IPS-20b (cell line): ENCODE measurements at regions not wholly inside any gene's neighbourhood (a gene's known extent, or its start where the extent isn't known, plus 50 kb on each side); places are given as distances from the start of the nearest gene placed in this dataset.

ENCODE experiments used
- H3K27ac ChIP-seq: one replicate; pipeline ENCODE4 v1.5.1; 2013; ENCODE audit warnings: low read length
- H3K27me3 ChIP-seq: 2 replicates; pipeline ENCODE4 v1.6.1; 2013; ENCODE audit warnings: mild to moderate bottlenecking, low read length, inconsistent platforms; ENCODE audit not compliant: insufficient read depth
- H3K36me3 ChIP-seq: 2 replicates; pipeline ENCODE4 v1.6.1; 2013; ENCODE audit warnings: low read depth, mild to moderate bottlenecking, inconsistent platforms, low read length, moderate library complexity; ENCODE audit not compliant: insufficient read depth
- H3K4me1 ChIP-seq: 2 replicates; pipeline ENCODE4 v1.6.1; 2013; ENCODE audit warnings: mild to moderate bottlenecking, control low read depth, inconsistent platforms, low read length, moderate library complexity; ENCODE audit not compliant: insufficient read depth
- H3K4me3 ChIP-seq: 2 replicates; pipeline ENCODE4 v1.5.1; 2013; ENCODE audit warnings: mild to moderate bottlenecking, low read length, inconsistent platforms
- H3K9ac ChIP-seq: 2 replicates; pipeline ENCODE4 v1.6.1; 2013; ENCODE audit warnings: low read depth, mild to moderate bottlenecking, inconsistent platforms, low read length, moderate library complexity
- H3K9me3 ChIP-seq: 2 replicates; pipeline ENCODE4 v1.6.1; 2013; ENCODE audit warnings: mild to moderate bottlenecking, low read depth, low read length, inconsistent platforms; ENCODE audit not compliant: insufficient read depth

- H3K9me3 ChIP-seq, result no peaks in the 10 kb centered on the region
- no peak overlapping the region for H3K4me3 ChIP-seq
- no peak overlapping the region for H3K27ac ChIP-seq
- no peaks in the 10 kb centered on the region for H3K36me3 ChIP-seq
- no peak overlapping the region for H3K9ac ChIP-seq
- no peaks in the 10 kb centered on the region for H3K27me3 ChIP-seq
- no peaks in the 10 kb centered on the region for H3K4me1 ChIP-seq
These were observed 681.2 kb upstream of the GRM7 start for GRCh38 chr3:6179761-6180160.

GRCh38 chr3:6180171-6180570, 680.7 kb upstream of the GRM7 start:
- no peaks in the 10 kb centered on the region for H3K4me1 ChIP-seq
- no peak overlapping the region for H3K27ac ChIP-seq
- H3K9me3 ChIP-seq, result no peaks in the 10 kb centered on the region
- no peak overlapping the region for H3K4me3 ChIP-seq
- H3K36me3 ChIP-seq, result no peaks in the 10 kb centered on the region
- H3K27me3 ChIP-seq, result no peaks in the 10 kb centered on the region
- H3K9ac ChIP-seq, result no peak overlapping the region

GRCh38 chr3:6182476-6182875, 678.4 kb upstream of the GRM7 start:
- Histone ChIP-seq H3K4me1 (no peaks in the 10 kb centered on the region), H3K27ac (no peak overlapping the region), H3K36me3 (no peaks in the 10 kb centered on the region), H3K27me3 (no peaks in the 10 kb centered on the region), H3K9me3 (no peaks in the 10 kb centered on the region), H3K9ac (no peak overlapping the region), H3K4me3 (no peak overlapping the region)

GRCh38 chr3:6182909-6183308, 678.0 kb upstream of the GRM7 start:
- no peaks in the 10 kb centered on the region for H3K27me3 ChIP-seq
- H3K9ac ChIP-seq, result no peak overlapping the region
- H3K4me1 ChIP-seq, result no peaks in the 10 kb centered on the region
- no peak overlapping the region for H3K27ac ChIP-seq
- no peak overlapping the region for H3K4me3 ChIP-seq
- no peaks in the 10 kb centered on the region for H3K9me3 ChIP-seq
- H3K36me3 ChIP-seq, result no peaks in the 10 kb centered on the region

- Histone ChIP-seq H3K4me1 (no peaks in the 10 kb centered on the region), H3K36me3 (no peaks in the 10 kb centered on the region), H3K27ac (no peak overlapping the region), H3K27me3 (no peaks in the 10 kb centered on the region), H3K9me3 (no peaks in the 10 kb centered on the region), H3K4me3 (no peak overlapping the region), H3K9ac (no peak overlapping the region)
These were observed 671.5 kb upstream of the GRM7 start for GRCh38 chr3:6189384-6189783.

GRCh38 chr3:6204891-6205290, 656.0 kb upstream of the GRM7 start:
- H3K4me1 ChIP-seq, result no peaks in the 10 kb centered on the region
- H3K36me3 ChIP-seq, result no peaks in the 10 kb centered on the region
- H3K4me3 ChIP-seq, result no peak overlapping the region
- H3K27ac ChIP-seq, result no peak overlapping the region
- no peaks in the 10 kb centered on the region for H3K9me3 ChIP-seq
- H3K27me3 ChIP-seq, result no peaks in the 10 kb centered on the region
- H3K9ac ChIP-seq, result no peak overlapping the region

- H3K27me3 ChIP-seq, result no peaks in the 10 kb centered on the region
- H3K9ac ChIP-seq, result no peak overlapping the region
- H3K36me3 ChIP-seq, result no peaks in the 10 kb centered on the region
- H3K4me1 ChIP-seq, result peaks cover 12% of the 10 kb centered on the region; the same call in 1 of the 2 replicates
- H3K4me3 ChIP-seq, result no peak overlapping the region
- H3K9me3 ChIP-seq, result no peaks in the 10 kb centered on the region
- H3K27ac ChIP-seq, result no peak overlapping the region
These were observed 644.5 kb upstream of the GRM7 start for GRCh38 chr3:6216135-6217026.

- Histone ChIP-seq H3K9me3 (no peaks in the 10 kb centered on the region), H3K27me3 (no peaks in the 10 kb centered on the region), H3K4me1 (peaks cover 12% of the 10 kb centered on the region; the same call in 1 of the 2 replicates), H3K4me3 (no peak overlapping the region), H3K27ac (no peak overlapping the region), H3K36me3 (no peaks in the 10 kb centered on the region), H3K9ac (no peak overlapping the region)
These were observed 640.5 kb upstream of the GRM7 start for GRCh38 chr3:6220447-6220846.

GRCh38 chr3:6222069-6222468, 638.8 kb upstream of the GRM7 start:
- no peaks in the 10 kb centered on the region for H3K9me3 ChIP-seq
- peaks cover 4% of the 10 kb centered on the region; the same call in 1 of the 2 replicates for H3K4me1 ChIP-seq
- no peak overlapping the region for H3K27ac ChIP-seq
- H3K4me3 ChIP-seq, result no peak overlapping the region
- no peak overlapping the region for H3K9ac ChIP-seq
- no peaks in the 10 kb centered on the region for H3K27me3 ChIP-seq
- H3K36me3 ChIP-seq, result no peaks in the 10 kb centered on the region

GRCh38 chr3:6223572-6223971, 637.3 kb upstream of the GRM7 start:
- no peaks in the 10 kb centered on the region for H3K36me3 ChIP-seq
- H3K9ac ChIP-seq, result no peak overlapping the region
- H3K4me3 ChIP-seq, result no peak overlapping the region

GRCh38 chr3:6228958-6229683, 631.8 kb upstream of the GRM7 start:
- Histone ChIP-seq H3K4me1 (no peaks in the 10 kb centered on the region), H3K9me3 (no peaks in the 10 kb centered on the region), H3K27me3 (no peaks in the 10 kb centered on the region), H3K27ac (no peak overlapping the region), H3K36me3 (no peaks in the 10 kb centered on the region), H3K9ac (no peak overlapping the region), H3K4me3 (no peak overlapping the region)

More at GRCh38 chr3:6223572-6223971, 637.3 kb upstream of the GRM7 start:
- H3K27ac ChIP-seq, result no peak overlapping the region
- H3K9me3 ChIP-seq, result no peaks in the 10 kb centered on the region
- peaks cover 4% of the 10 kb centered on the region; the same call in 1 of the 2 replicates for H3K4me1 ChIP-seq
- no peaks in the 10 kb centered on the region for H3K27me3 ChIP-seq
